ENCODE measurements at regions not wholly inside any gene's neighbourhood (a gene's known extent, or its start where the extent isn't known, plus 50 kb on each side); places are given as distances from the start of the nearest gene placed in this dataset.

DNA sequence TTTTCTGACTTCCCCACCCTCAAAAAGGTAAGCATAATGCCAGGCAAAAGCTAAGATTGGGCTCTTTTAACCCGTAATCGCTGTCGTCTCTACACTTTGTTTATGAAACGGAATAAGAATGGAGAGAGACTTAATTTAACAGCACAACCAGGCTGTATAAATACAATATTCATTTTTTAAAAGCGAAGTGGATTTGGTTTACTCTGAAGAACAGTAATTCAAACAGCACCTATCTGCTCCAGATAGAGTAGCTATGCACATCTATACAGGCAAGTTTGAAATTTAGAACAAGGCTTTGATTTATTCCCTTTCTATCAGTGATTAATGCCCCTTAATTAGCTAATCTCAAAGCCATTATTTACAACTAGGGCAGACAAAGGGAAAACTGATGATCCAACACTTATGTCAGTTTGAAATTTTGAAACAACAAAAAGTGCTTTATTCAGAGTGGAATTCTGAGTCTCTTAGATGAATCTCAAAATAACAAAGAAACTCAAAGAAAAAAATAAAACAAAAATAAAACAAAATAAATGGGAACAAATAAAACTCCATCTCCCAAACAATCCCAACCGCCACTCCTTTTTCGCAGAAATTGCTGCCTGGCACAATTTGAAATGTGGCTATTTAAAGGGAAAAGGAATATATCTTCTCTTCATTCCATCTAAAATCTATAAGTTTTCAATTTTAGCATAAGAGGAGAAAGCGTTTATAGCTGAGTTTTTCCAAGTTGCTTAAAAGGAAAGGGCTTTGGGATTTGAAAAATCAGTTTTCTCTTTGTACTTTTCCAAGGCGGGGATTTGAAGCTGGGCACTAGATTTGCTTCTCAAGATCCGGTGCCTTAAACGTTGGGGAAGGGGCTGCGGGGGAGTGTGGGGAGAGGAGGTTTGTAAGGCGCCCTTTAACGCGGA lies 298.6 kb downstream of the PARP8 start:
- no peak for DNase-seq

DNA sequence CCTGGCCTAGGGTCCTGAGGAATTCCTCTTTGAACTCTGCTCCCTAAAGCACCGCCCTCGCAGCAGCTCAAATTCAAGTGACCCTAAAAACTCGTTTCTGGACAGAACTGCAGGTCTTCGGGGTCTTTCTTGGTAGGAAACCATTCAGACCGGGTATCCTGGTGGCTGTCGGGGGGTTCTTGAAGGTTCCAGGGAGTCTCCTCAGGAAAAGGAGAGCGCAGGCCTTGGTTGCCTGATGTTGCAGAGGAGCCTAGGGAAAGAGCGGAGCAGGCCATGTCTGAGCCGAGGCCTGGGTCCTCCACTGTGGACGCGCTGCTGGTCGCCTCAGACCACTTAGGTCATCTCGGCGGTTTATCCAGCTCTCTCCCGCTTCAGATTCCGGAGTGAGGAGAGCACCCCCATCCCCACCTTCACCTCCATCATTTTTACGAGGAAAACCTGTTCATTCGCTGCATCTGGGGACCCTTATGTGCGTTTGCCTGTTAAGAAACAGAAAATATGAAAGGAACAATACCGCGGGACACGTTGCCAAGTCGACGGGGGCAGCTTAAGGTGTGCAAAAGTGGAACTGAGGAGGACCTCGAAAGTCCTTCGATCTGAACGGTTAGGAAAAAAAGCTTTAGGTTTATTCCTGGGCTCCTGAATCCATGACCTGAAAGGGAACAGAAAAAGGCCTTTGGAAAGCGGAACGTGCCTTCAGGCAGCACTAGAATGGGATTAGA lies 299.4 kb downstream of the PARP8 start:
- DNase-seq, result no peak

GRCh38 chr5:50967009-50967562 lies 300.6 kb downstream of the PARP8 start:
- DNase-seq, result no peak

- DNase-seq, result no peak
Measured at GRCh38 chr5:50967563-50968355, 301.3 kb downstream of the PARP8 start.

DNA sequence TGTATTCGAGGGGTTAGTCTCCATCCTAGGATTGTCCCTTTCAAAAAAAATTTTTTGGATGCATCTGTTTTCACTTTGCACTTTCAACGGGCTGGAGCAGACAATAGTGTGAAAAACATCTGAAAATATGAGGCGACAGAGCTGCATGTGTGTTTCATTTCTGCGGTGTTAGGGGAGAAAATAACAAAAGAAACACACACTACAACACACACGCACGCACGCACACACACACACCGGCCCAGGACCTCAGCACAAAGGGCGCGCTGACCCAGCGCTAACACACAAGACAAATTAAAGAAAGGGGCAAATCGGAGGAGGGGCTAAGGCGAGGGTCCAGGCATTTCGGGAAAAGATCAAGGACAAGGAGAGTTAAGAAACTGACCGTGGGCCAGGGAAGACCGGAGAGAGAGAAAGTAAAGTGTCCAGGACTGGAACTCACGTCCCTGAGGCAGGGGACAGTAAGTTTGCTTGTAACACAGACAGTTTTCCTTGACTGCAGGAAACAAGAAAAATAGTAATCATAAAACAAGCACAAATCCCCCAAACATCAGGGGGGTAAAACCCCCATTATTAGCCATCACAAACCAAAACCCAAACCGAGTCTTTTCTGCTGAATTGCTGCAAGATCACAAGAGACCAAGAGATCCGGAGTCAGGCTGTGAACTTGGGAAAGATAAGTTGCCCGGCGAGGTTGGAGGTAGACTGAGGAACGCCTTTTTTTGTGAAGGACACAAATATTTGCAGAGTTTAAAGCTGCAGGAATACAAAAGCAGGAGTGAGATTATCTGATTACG lies 302.1 kb downstream of the PARP8 start:
- DNase-seq, result no peak

- no peak for DNase-seq
Measured at GRCh38 chr5:50969151-50970031, 303.0 kb downstream of the PARP8 start.

- DNase-seq, result no peak
Measured at GRCh38 chr5:50975840-50976239, 309.4 kb downstream of the PARP8 start.

DNA sequence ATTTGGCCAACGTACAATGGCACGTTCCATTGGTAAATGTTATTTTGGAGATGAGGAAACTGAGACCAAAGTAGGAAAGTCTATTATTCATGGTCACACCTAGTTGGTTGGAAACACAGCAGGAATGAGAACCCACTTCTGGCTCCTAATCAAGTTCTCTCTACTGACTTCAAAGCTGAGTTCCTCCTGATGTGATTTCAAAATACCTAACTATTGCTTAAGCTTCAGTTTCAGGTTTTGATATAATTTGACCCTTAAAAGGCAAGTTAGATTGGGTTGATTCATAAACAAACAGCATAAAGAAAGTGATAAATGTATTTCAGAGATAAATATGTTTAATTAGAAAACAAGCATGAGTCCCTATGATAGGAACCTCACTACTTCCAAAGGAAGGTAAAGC lies 312.5 kb downstream of the PARP8 start:
- no peak for DNase-seq

GRCh38 chr5:50984640-50985039 lies 318.2 kb downstream of the PARP8 start:
- DNase-seq, result no peak

DNA sequence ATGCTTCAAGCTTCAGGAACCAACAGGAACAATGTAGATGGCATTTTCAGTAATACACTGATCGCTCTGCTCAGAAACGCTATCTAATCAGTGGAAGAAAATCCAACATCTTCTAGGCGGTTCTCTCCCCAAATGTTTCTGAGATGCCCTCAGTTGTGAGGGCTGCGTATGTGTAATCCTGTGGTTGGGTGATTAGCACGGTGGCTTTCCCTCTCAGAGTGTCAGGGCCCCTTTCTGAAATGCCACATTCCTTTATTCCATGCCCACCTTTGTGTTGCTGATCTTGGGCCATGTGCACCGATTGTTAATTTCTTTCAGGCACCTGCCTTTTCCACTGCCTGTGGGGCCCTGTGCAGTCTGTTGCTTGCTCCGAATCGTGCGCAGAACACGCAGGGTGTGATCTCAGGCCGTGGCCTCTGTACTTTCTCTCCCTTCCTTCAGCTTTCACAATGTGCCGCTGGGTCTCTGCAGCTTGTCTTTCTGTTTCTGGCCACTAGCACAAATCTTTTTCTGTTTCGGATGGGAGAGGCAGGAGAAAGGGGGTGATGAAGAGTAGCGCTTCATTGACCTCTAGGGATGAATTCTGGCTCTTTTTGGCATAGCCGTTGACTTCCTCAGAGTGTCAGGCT lies 324.0 kb downstream of the PARP8 start:
- no peak for DNase-seq

DNA sequence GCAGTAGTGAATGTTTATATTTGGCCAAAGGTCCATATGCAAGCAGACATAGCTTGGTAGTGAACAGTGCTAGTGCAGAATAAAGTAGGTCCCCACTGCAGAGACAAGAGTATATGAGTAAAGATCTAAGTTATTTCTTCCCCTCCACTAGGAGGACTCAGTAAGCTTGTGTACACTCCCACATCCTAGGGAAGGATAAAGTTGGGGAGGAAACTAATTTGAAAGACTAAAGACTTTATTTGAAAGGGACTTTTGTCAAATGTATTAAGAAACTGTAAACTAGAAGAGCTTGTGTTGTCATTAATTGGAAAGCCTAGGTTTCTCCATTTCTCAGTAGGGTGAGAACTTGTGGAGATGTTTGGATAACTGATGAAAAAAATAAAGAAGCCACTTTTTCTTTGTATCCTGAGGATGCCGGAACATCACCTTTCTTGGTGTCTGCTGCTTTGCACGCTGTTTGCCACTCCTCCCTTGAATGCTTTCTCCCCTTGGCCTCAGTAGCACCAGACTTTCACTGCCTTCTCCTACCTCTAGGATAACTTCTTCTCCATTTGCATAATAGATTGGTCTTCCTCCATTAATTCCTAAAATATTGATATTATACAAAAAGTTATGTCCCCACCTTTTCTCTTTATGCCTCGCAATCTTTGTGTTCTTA lies 329.0 kb downstream of the PARP8 start:
- DNase-seq, result no peak

- no peak for DNase-seq
Measured at GRCh38 chr5:51001227-51001923, 334.9 kb downstream of the PARP8 start.

DNA sequence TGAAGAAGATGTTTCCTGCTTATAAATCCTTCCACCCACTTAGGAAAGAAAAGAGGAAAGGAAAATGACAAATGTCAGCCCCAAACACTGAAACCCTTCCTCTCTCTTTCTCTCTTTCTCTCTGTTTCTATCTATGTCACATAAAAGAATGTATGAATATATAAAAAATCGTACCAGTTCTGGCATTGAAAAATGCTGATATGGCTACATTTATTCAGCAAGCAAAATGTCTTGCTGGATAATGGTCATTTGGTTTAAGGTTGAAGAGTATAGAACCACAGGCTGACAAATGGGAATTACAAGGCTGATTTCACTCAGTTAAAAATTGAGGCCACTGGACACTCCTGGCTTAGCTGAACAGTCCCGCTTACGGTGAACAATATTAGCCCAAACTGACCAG lies 335.9 kb downstream of the PARP8 start:
- DNase-seq, result no peak

DNA sequence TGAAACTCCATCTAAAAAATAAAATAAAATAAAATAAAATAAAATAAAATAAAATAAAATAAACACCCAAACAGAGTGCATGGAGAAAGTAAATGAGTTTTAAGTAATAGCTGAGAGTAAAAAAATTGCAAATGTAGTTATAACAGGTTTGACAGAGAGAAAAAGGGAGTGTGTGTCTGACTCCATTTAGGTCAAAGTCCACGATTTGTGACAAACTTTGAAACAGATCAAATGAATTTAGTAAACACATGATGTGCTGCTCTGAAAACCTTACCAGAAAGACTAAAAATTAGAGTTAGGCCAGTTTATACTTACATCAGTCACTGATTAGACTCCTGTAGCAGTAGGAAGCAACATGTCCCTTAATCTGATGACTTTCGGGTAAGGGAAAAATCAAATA lies 346.6 kb downstream of the PARP8 start:
- no peak for DNase-seq

- no peak for DNase-seq
Measured at GRCh38 chr5:51018423-51018822, 352.0 kb downstream of the PARP8 start.

DNA sequence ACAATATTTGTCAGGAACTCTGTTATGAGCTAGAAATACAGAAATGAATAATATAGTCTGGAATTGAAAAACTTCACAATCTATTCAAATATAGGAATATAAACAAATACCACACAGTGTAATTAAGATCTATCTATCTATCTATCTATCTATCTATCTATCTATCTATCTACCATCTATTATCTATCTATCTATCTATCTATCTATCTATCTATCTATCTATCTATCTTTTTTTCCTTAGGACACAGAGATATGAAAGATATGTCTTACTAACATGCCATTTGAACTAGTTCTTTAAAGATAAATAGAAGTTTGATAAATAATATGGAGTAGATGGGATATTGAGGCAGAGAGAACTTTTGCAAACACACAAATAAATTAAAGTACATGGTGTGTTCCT lies 357.8 kb downstream of the PARP8 start:
- DNase-seq, result no peak

DNA sequence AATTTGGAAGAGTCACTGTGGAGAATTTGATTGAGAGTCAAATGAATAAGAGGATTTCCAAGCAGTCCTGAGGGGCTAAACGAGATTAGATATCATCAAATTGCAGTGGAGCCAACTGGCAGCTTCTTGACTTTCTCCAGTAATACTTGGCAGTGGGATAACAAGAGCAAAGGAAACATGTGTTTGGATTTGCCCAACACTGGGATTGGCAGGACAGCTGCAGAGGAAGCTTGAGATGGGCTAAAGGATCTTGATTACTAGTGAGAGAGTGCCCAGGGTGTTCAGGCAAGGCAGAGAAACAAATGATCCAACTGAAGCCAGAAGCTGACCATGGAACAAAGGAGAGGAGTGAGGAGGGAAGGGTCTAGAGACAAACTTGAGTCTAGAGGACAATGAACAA lies 356.0 kb upstream of the ISL1 start:
- DNase-seq, result no peak

DNA sequence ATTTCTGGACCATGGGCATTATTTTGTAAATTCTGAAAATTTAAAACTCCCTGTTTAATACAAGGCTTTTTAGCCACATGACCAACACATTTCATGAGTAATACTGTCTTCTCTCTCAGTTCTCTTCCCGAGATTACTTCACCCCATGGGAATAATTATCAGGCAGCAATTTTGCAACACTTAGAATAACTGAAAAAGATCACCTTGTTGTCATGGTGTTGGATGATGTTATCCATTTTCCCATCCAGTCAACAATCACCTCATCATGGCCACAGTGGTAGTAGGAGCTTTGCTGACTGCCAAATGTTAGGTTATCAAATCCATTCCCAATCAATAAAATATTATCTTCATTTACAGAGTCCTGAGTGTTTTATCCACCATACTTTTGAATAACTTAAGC lies 354.9 kb upstream of the ISL1 start:
- DNase-seq, result no peak

- DNase-seq, result no peak
Measured at GRCh38 chr5:51033215-51033614, 350.0 kb upstream of the ISL1 start.
